GM12878 (cell line): ENCODE measurements at regions not wholly inside any gene's neighbourhood (a gene's known extent, or its start where the extent isn't known, plus 50 kb on each side); places are given as distances from the start of the nearest gene placed in this dataset.

ENCODE experiments used
- ATAC-seq: fragments of 200-7000 bp; cut with Tn5 transposase; 3 replicates; pipeline ENCODE4 v1.9.1; 2020; ENCODE audit warnings: mild to moderate bottlenecking, moderate library complexity
- BruUV-seq: library from RNA; stranded (reverse); fragments of 400-500 nt; replicated peaks from 2 replicates; lab custom pipeline; 2021; lab: Mats Ljungman, UMichigan
- CTCF ChIA-PET: fragments of 300-600 bp; sonication (Branson Sonifier 250); formaldehyde crosslinking; extraction: SDS; loops from one replicate; lab custom pipeline; 2021; ENCODE audit warnings: inconsistent platforms; lab: Yijun Ruan, JAX
- POLR2A ChIA-PET: fragments of 350-600 bp; formaldehyde crosslinking; extraction: SDS; loops from one replicate; lab custom pipeline; 2021; ENCODE audit warnings: inconsistent platforms; lab: Charles Lee
- RAD21 ChIA-PET: fragments of 300-600 bp; sonication (Branson Sonifier 250); formaldehyde crosslinking; loops from one replicate; lab custom pipeline; 2023; ENCODE audit warnings: antibody characterized with exemption; ENCODE audit not compliant: unreplicated experiment; lab: Charles Lee
- SMC1A ChIA-PET: fragments of 300-600 bp; sonication (Branson Sonifier 250); formaldehyde crosslinking; loops from one replicate; lab custom pipeline; 2023; ENCODE audit not compliant: unreplicated experiment, uncharacterized antibody; lab: Charles Lee
- DNase-seq: peaks from one replicate; pipeline ENCODE4 v3.0.0-alpha.2; 2011; ENCODE audit warnings: low read depth, low spot score
- FAIRE-seq: peaks from 3 replicates; lab custom pipeline; 2011; peaks lifted over from hg19 to GRCh38; lab: Jason Lieb, UNC
- H2AFZ ChIP-seq: 2 replicates; pipeline ENCODE4 v1.6.0; 2011; ENCODE audit warnings: low read depth, low read length, control low read depth; ENCODE audit not compliant: control insufficient read depth
- H3K27ac ChIP-seq: 2 replicates; pipeline ENCODE4 v1.5.1; 2011; ENCODE audit warnings: control low read depth; ENCODE audit not compliant: control insufficient read depth, insufficient read depth
- H3K27me3 ChIP-seq, 2 experiments: replicated peaks in 1 of 2; 2 replicates each; pipeline versions ENCODE4 v1.6.0 to v1.6.1; 2011; ENCODE audit warnings: low read length in 1 of 2; ENCODE audit not compliant: control insufficient read depth in 2 of 2, insufficient read depth in 2 of 2
- H3K36me3 ChIP-seq, 2 experiments: 2 replicates each; pipeline ENCODE4 v1.5.1; 2011; ENCODE audit warnings: low read length in 1 of 2; ENCODE audit not compliant: control insufficient read depth in 2 of 2, insufficient read depth in 2 of 2
- H3K4me1 ChIP-seq: 2 replicates; pipeline ENCODE4 v1.6.1; 2011; ENCODE audit warnings: mild to moderate bottlenecking, low read length, moderate library complexity, mixed read lengths; ENCODE audit not compliant: control insufficient read depth, insufficient read depth
- H3K4me2 ChIP-seq: 2 replicates; pipeline ENCODE4 v1.6.0; 2011; ENCODE audit warnings: control low read depth; ENCODE audit not compliant: control insufficient read depth, insufficient read depth
- H3K4me3 ChIP-seq: fragments of 200-600 bp; sonication (generic); 2 replicates; pipeline ENCODE4 v1.5.1; 2016
- H3K79me2 ChIP-seq: 2 replicates; pipeline ENCODE4 v1.6.0; 2011; ENCODE audit warnings: low read length; ENCODE audit not compliant: control insufficient read depth, insufficient read depth
- H3K9ac ChIP-seq: 2 replicates; pipeline ENCODE4 v1.8.0; 2011; ENCODE audit warnings: low read length, control low read depth, mixed read lengths; ENCODE audit not compliant: control insufficient read depth, insufficient read depth
- H3K9me3 ChIP-seq: replicated peaks from 3 replicates; pipeline ENCODE4 v1.5.1; 2011; ENCODE audit warnings: mild to moderate bottlenecking, low read length; ENCODE audit not compliant: control insufficient read depth, insufficient read depth
- H4K20me1 ChIP-seq: 2 replicates; pipeline ENCODE4 v1.6.0; 2011; ENCODE audit not compliant: control insufficient read depth, insufficient read depth
- BCL11A ChIP-seq: IDR thresholded peaks from 2 replicates; pipeline ENCODE4 v1.6.1; 2011; ENCODE audit warnings: low read depth, low read length
- BRCA1 ChIP-seq: IDR thresholded peaks from 2 replicates; pipeline ENCODE4 v1.6.1; 2011; ENCODE audit warnings: low read depth, low read length, improper control_type of control experiment
- CEBPB ChIP-seq, 2 experiments: fragments of 150-350 bp in 1 of 2; IDR thresholded peaks; 2 replicates each; pipeline ENCODE4 v1.6.1; 2012 to 2014; ENCODE audit warnings: low read depth in 2 of 2, low read length in 2 of 2, borderline replicate concordance in 1 of 2, inconsistent platforms in 1 of 2
- CHD2 ChIP-seq: IDR thresholded peaks from 2 replicates; pipeline ENCODE4 v1.6.1; 2011; ENCODE audit warnings: low read depth, low read length, improper control_type of control experiment, borderline replicate concordance
- CREM ChIP-seq: IDR thresholded peaks from 2 replicates; pipeline ENCODE4 v1.6.1; 2014; ENCODE audit warnings: antibody characterized with exemption, low read depth
- JUNB ChIP-seq: IDR thresholded peaks from 2 replicates; pipeline ENCODE4 v1.6.1; 2016; ENCODE audit warnings: antibody characterized with exemption, mild to moderate bottlenecking
- RUNX3 ChIP-seq: IDR thresholded peaks from 2 replicates; pipeline ENCODE4 v1.6.1; 2012; ENCODE audit warnings: low read length, inconsistent platforms
- TCF7 ChIP-seq: IDR thresholded peaks from 2 replicates; pipeline ENCODE4 v1.6.1; 2014; ENCODE audit warnings: antibody characterized with exemption, borderline replicate concordance
- YBX1 ChIP-seq: fragments of 450-650 bp; IDR thresholded peaks from 2 replicates; pipeline ENCODE4 v1.6.1; 2016; ENCODE audit warnings: antibody characterized with exemption
- WGBS: methylation state at CpG from one replicate; pipeline ENCODE4 v1.1.6; 2016; ENCODE audit warnings: low lambda C conversion rate; ENCODE audit not compliant: insufficient replicate concordance, insufficient coverage; ENCODE audit errors: missing lambda C conversion rate; 5-methylcytosine and 5-hydroxymethylcytosine counted together
- in situ Hi-C: fragments of 300-500 bp; cut with MboI; formaldehyde crosslinking; loops from 9 replicates; pipeline ENCODE4 v1.14.3; 2018; ENCODE audit warnings: mixed read lengths
- intact Hi-C: fragments of 100-400 bp; cut with micrococcal nuclease; formaldehyde crosslinking; loops from one replicate; pipeline ENCODE4 v1.14.2; 2022; ENCODE audit not compliant: unreplicated experiment
- TF ChIP-seq, protein P1 (sequence below): fragments of 450-650 bp; IDR thresholded peaks from 2 replicates; pipeline ENCODE4 v1.6.1; 2016; ENCODE audit warnings: mild to moderate bottlenecking, moderate library complexity, borderline replicate concordance

DNA sequence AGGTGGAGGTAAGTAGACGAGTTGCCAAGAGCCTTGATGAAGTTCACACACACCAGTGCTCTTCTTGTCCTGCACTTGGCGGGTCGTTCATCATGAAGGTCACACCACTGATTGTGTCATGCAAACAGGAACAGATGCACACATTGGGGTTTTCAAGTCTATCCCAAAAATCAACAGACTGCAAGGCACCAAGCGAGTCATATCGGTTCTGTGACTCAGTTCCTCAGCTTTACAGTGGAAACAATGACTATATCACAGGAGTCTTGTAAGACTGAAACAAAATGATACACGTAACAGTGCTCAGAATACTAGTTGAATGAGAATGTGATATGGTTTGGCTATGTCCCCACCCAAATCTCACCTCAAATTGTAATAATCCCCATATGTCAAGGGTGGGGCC is 526.9 kb upstream of the ID2 start:
- intact Hi-C loops, result no loop called here
- Histone ChIP-seq H3K9ac (no peak overlapping the region), H3K27me3 (no peaks in the 10 kb centered on the region), H4K20me1 (no peaks in the 10 kb centered on the region), H2AFZ (no peak overlapping the region), H3K79me2 (no peaks in the 10 kb centered on the region), H3K36me3 (no peaks in the 10 kb centered on the region), H3K4me3 (no peak overlapping the region), H3K4me2 (no peak overlapping the region), H3K4me1 (peaks cover 9% of the 10 kb centered on the region), H3K27ac (no peak overlapping the region), H3K9me3 (peaks cover 7% of the 10 kb centered on the region; the same call in 2 of the 3 replicates)
- no peak for TF ChIP-seq YBX1
- no peak for TF ChIP-seq CEBPB (IDR thresholded peaks at IDR 0.05; ENCODE audit: borderline replicate concordance in 1 of 2, low read depth in 2 of 2, low read length in 2 of 2)
- no peak for TF ChIP-seq TCF7
- TF ChIP-seq BCL11A, result peak; percentile 13; the same call in 1 of the 2 replicates
- no peak for TF ChIP-seq BRCA1
- TF ChIP-seq CREM, result peak; percentile 36; the same call in 1 of the 2 replicates
- TF ChIP-seq CHD2, result no peak
- peak; percentile 20; the same call in 1 of the 2 replicates for TF ChIP-seq RUNX3
- TF ChIP-seq JUNB, result peak; percentile 68
- TF ChIP-seq, protein P1, sequence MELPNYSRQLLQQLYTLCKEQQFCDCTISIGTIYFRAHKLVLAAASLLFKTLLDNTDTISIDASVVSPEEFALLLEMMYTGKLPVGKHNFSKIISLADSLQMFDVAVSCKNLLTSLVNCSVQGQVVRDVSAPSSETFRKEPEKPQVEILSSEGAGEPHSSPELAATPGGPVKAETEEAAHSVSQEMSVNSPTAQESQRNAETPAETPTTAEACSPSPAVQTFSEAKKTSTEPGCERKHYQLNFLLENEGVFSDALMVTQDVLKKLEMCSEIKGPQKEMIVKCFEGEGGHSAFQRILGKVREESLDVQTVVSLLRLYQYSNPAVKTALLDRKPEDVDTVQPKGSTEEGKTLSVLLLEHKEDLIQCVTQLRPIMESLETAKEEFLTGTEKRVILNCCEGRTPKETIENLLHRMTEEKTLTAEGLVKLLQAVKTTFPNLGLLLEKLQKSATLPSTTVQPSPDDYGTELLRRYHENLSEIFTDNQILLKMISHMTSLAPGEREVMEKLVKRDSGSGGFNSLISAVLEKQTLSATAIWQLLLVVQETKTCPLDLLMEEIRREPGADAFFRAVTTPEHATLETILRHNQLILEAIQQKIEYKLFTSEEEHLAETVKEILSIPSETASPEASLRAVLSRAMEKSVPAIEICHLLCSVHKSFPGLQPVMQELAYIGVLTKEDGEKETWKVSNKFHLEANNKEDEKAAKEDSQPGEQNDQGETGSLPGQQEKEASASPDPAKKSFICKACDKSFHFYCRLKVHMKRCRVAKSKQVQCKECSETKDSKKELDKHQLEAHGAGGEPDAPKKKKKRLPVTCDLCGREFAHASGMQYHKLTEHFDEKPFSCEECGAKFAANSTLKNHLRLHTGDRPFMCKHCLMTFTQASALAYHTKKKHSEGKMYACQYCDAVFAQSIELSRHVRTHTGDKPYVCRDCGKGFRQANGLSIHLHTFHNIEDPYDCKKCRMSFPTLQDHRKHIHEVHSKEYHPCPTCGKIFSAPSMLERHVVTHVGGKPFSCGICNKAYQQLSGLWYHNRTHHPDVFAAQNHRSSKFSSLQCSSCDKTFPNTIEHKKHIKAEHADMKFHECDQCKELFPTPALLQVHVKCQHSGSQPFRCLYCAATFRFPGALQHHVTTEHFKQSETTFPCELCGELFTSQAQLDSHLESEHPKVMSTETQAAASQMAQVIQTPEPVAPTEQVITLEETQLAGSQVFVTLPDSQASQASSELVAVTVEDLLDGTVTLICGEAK, result no peak
- POLR2A ChIA-PET, result no interaction called here
- DNase-seq (no peak), ATAC-seq (no peak), FAIRE-seq (no peak)
- SMC1A ChIA-PET, result interaction anchor here (0.9 to 1.6 kb wide), 5 partner anchors 15 to 151 kb away, joined by 3 to 4 read pairs (median 4); no protein-coding TSS in a partner anchor
- in situ Hi-C loops, result no loop called here
- RAD21 ChIA-PET, result interaction anchor here (1.1 kb wide), 1 partner anchor 12 kb away, joined by 3 read pairs; no protein-coding TSS in a partner anchor
- BruUV-seq, result no TSS peak
- CTCF ChIA-PET, result no interaction called here
- WGBS, result 20% methylated on average over 6 of the region's 6 CpGs
